GM12873 (cell line): ENCODE measurements at regions not wholly inside any gene's neighbourhood (a gene's known extent, or its start where the extent isn't known, plus 50 kb on each side); places are given as distances from the start of the nearest gene placed in this dataset.

Experiments used
- CTCF ChIP-seq: IDR thresholded peaks from 2 replicates; pipeline ENCODE4 v1.5.1; 2012; ENCODE audit warnings: low read depth, mild to moderate bottlenecking, moderate library complexity, low read length, control low read depth; ENCODE audit not compliant: insufficient read depth; ENCODE audit errors: missing control alignments

GRCh38 chr13:106001443-106001842 is 534.0 kb downstream of the EFNB2 start:
- TF ChIP-seq CTCF, result no peak

- TF ChIP-seq CTCF, result no peak
Observed at GRCh38 chr13:105997581-105998550, 537.6 kb downstream of the EFNB2 start.

- TF ChIP-seq CTCF, result no peak
Observed at GRCh38 chr13:105996391-105997025, 539.0 kb downstream of the EFNB2 start.

- TF ChIP-seq CTCF, result no peak
Observed at GRCh38 chr13:105994340-105994739, 541.1 kb downstream of the EFNB2 start.

GRCh38 chr13:105991622-105992277 is 543.7 kb downstream of the EFNB2 start:
- no peak for TF ChIP-seq CTCF

GRCh38 chr13:105991131-105991530 is 544.3 kb downstream of the EFNB2 start:
- no peak for TF ChIP-seq CTCF
